ENCODE measurements at regions not wholly inside any gene's neighbourhood (a gene's known extent, or its start where the extent isn't known, plus 50 kb on each side); places are given as distances from the start of the nearest gene placed in this dataset.

GRCh38 chr11:23574149-23574548 lies 713.9 kb upstream of the CCDC179 start:
- no peaks in the 10 kb centered on the region for H3K4me1 Mint-ChIP-seq
- no peak overlapping the region for H3K4me3 Mint-ChIP-seq
- CTCF ChIA-PET = no interaction called here
- no peaks in the 10 kb centered on the region for H3K36me3 ChIP-seq (ENCODE audit: control insufficient read depth in 2 of 2, extremely low read depth in 1 of 2, insufficient read depth in 1 of 2, low read length in 1 of 2)
- H3K27me3 ChIP-seq (replicated peaks in 1 of 2; ENCODE audit: control insufficient read depth in 2 of 2, extremely low read depth in 1 of 2, insufficient read depth in 2 of 2, low read length in 1 of 2) = no peaks in the 10 kb centered on the region
- no peaks in the 10 kb centered on the region for H3K4me1 ChIP-seq (ENCODE audit: control insufficient read depth in 1 of 2, extremely low read depth in 1 of 2, insufficient read depth in 2 of 2, low read length in 2 of 2)
- POLR2A ChIA-PET = no interaction called here
- no peaks in the 10 kb centered on the region for H3K9me3 ChIP-seq
- no peak overlapping the region for H3K27ac ChIP-seq (ENCODE audit: low read length)
- ATAC-seq (replicated peaks in 1 of 4) (no peak), DNase-seq (no peak)
- H3K9me3 Mint-ChIP-seq = peaks cover 0 to 13% (median 7%) of the 10 kb centered on the region in 3 donors
- no peaks in the 10 kb centered on the region for H3K27me3 Mint-ChIP-seq
- H3K27ac Mint-ChIP-seq = no peak overlapping the region
- 80% methylated on average over 1 of the region's 3 CpGs for WGBS (ENCODE audit: insufficient coverage)
- H3K4me3 ChIP-seq (ENCODE audit: control insufficient read depth in 1 of 2, extremely low read depth in 1 of 2, low read length in 1 of 2) = no peak overlapping the region
- no peaks in the 10 kb centered on the region for H3K36me3 Mint-ChIP-seq

DNA sequence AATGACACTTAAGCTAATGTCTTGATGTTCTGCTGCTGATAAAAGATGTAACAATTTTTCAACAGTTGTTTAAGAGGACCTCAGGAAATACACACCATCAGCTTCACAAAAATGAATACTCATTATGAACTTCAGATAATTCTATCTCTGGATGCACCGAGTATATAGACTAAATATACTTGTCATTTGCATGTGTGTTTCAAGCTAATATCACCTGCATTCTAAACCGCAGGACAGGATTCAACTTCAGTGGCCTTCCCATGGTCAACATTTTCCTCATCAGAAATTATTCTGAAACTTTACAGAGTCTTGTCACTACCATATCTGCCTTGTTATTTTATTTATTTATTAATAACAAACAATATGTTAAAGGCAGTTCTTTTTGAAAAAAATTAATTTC lies 717.0 kb upstream of the CCDC179 start:
- Histone ChIP-seq H3K4me1 (ENCODE audit: control insufficient read depth in 1 of 2, extremely low read depth in 1 of 2, insufficient read depth in 2 of 2, low read length in 2 of 2) (no peaks in the 10 kb centered on the region), H3K9me3 (no peaks in the 10 kb centered on the region), H3K27me3 (replicated peaks in 1 of 2; ENCODE audit: control insufficient read depth in 2 of 2, extremely low read depth in 1 of 2, insufficient read depth in 2 of 2, low read length in 1 of 2) (no peaks in the 10 kb centered on the region), H3K36me3 (ENCODE audit: control insufficient read depth in 2 of 2, extremely low read depth in 1 of 2, insufficient read depth in 1 of 2, low read length in 1 of 2) (no peaks in the 10 kb centered on the region), H3K27ac (ENCODE audit: low read length) (no peak overlapping the region), H3K4me3 (ENCODE audit: control insufficient read depth in 1 of 2, extremely low read depth in 1 of 2, low read length in 1 of 2) (no peak overlapping the region)
- ATAC-seq (replicated peaks in 1 of 4) (no peak), DNase-seq (no peak)
- Mint-ChIP-seq H3K4me1 (no peaks in the 10 kb centered on the region), H3K36me3 (no peaks in the 10 kb centered on the region), H3K9me3 (peaks cover 3 to 12% (median 6%) of the 10 kb centered on the region in 3 donors), H3K27ac (no peak overlapping the region), H3K27me3 (no peaks in the 10 kb centered on the region), H3K4me3 (no peak overlapping the region)
- WGBS (ENCODE audit: insufficient coverage) = no CpG with 5 or more reads among the region's 2 CpGs
- CTCF ChIA-PET = no interaction called here
- POLR2A ChIA-PET = no interaction called here

DNA sequence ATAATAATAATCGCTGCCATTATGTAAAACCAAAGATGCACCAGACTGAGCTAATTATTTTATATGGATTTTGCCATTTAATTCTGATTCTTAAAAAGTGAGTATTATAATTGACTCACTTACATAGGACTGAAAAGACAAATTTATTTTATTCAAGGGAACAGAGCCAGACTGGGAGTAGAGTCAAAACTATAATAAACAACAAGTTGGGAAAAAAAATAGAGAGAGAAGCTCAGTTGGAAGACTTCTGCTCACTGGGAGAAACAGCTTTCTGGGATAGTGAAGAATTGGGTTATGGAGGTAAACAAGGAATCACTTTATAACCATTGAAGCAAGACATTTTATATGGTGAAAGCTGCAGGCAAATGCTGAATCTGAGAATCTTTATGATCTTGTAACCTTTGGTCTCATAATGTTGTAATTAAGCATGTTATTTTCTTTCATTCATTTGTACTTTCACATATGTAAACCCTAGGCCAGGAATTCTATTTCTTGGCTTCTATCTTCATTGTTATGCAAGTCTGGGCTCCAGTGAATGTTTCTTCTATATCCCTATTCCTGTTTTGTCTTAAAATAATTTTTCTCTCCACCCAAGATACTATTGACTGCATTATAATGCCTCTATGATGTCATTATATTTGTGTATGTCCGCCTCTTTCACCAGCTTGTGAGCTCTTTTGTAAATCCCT lies 725.3 kb upstream of the CCDC179 start:
- POLR2A ChIA-PET = no interaction called here
- Mint-ChIP-seq H3K36me3 (no peaks in the 10 kb centered on the region), H3K4me1 (no peaks in the 10 kb centered on the region), H3K9me3 (peaks cover 2 to 6% (median 6%) of the 10 kb centered on the region in 3 donors), H3K27me3 (no peaks in the 10 kb centered on the region), H3K27ac (no peak overlapping the region), H3K4me3 (no peak overlapping the region)
- Histone ChIP-seq H3K36me3 (ENCODE audit: control insufficient read depth in 2 of 2, extremely low read depth in 1 of 2, insufficient read depth in 1 of 2, low read length in 1 of 2) (no peaks in the 10 kb centered on the region), H3K9me3 (no peaks in the 10 kb centered on the region), H3K4me1 (ENCODE audit: control insufficient read depth in 1 of 2, extremely low read depth in 1 of 2, insufficient read depth in 2 of 2, low read length in 2 of 2) (no peaks in the 10 kb centered on the region), H3K4me3 (ENCODE audit: control insufficient read depth in 1 of 2, extremely low read depth in 1 of 2, low read length in 1 of 2) (no peak overlapping the region), H3K27me3 (replicated peaks in 1 of 2; ENCODE audit: control insufficient read depth in 2 of 2, extremely low read depth in 1 of 2, insufficient read depth in 2 of 2, low read length in 1 of 2) (no peaks in the 10 kb centered on the region), H3K27ac (ENCODE audit: low read length) (no peak overlapping the region)
- no CpG with 5 or more reads among the region's 2 CpGs for WGBS (ENCODE audit: insufficient coverage)
- no peak for DNase-seq
- ATAC-seq (replicated peaks in 1 of 4) = no peak
- CTCF ChIA-PET = interaction anchor here in 1 of 2 donors (0.6 kb wide), 1 partner anchor 115 kb away, joined by 3 read pairs; no protein-coding TSS in a partner anchor

DNA sequence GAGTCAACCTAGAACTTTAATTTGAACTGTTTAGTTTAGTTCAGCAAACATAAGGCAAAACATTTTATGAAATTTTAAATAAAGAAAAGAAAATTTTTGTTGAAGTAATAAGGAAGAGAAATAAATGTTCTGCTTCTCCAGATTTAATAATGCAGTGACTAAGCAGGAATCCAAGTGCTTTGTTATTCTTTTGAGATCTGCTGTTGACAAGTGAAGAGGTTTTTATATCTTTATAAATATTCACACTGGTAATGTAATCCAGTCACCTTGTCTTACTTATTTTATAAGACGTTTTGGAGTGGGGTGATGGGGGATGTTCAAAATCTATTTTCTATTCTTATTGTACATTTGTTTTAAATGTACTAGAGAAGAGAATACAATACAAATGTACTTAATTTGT lies 725.9 kb upstream of the CCDC179 start:
- H3K4me3 Mint-ChIP-seq = no peak overlapping the region
- Histone ChIP-seq H3K27me3 (replicated peaks in 1 of 2; ENCODE audit: control insufficient read depth in 2 of 2, extremely low read depth in 1 of 2, insufficient read depth in 2 of 2, low read length in 1 of 2) (no peaks in the 10 kb centered on the region), H3K27ac (ENCODE audit: low read length) (no peak overlapping the region), H3K9me3 (no peaks in the 10 kb centered on the region), H3K36me3 (ENCODE audit: control insufficient read depth in 2 of 2, extremely low read depth in 1 of 2, insufficient read depth in 1 of 2, low read length in 1 of 2) (no peaks in the 10 kb centered on the region), H3K4me1 (ENCODE audit: control insufficient read depth in 1 of 2, extremely low read depth in 1 of 2, insufficient read depth in 2 of 2, low read length in 2 of 2) (no peaks in the 10 kb centered on the region), H3K4me3 (ENCODE audit: control insufficient read depth in 1 of 2, extremely low read depth in 1 of 2, low read length in 1 of 2) (no peak overlapping the region)
- no peaks in the 10 kb centered on the region for H3K4me1 Mint-ChIP-seq
- ATAC-seq (replicated peaks in 1 of 4) (no peak), DNase-seq (no peak)
- no peak overlapping the region for H3K27ac Mint-ChIP-seq
- ChIA-PET POLR2A (no interaction called here), CTCF (no interaction called here)
- H3K9me3 Mint-ChIP-seq = peaks cover 2 to 9% (median 6%) of the 10 kb centered on the region in 3 donors
- no peaks in the 10 kb centered on the region for H3K36me3 Mint-ChIP-seq
- H3K27me3 Mint-ChIP-seq = no peaks in the 10 kb centered on the region
- WGBS (ENCODE audit: insufficient coverage) = no CpG with 5 or more reads among the region's 1 CpG

DNA sequence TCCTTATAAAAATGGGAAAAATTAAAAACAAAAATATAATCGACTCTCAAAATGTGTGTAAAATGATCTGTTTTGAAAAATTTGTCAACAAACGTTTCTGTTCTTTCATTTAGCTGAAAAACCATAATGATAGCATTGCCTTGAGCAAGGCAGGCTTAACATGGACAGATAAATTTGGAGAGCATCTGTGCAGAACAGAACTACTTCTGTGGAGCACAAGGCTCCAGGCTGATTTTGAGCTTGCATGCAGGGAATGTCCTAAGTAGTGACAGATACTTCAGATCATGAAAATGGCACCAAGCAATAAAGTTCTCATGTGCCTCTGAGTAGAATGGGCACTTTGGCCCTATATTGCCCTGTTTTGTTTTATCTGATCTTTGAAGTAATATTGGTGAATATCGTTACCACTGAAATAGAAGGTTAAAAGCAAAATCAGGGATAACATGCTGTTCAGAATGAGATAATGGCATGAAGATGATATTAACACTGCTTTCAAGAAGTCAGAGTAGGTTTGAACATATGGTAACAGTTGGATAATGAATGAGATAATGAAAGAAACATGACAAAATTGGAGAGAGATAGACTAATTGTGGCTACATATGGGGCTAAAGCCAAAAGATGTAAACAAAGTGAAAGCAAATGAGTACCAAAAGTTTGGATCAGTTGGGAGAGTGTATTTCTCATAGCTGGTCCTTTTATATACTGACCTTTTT lies 730.5 kb upstream of the CCDC179 start:
- Histone ChIP-seq H3K27ac (ENCODE audit: low read length) (no peak overlapping the region), H3K4me1 (ENCODE audit: control insufficient read depth in 1 of 2, extremely low read depth in 1 of 2, insufficient read depth in 2 of 2, low read length in 2 of 2) (no peaks in the 10 kb centered on the region), H3K9me3 (no peaks in the 10 kb centered on the region), H3K4me3 (ENCODE audit: control insufficient read depth in 1 of 2, extremely low read depth in 1 of 2, low read length in 1 of 2) (no peak overlapping the region), H3K36me3 (ENCODE audit: control insufficient read depth in 2 of 2, extremely low read depth in 1 of 2, insufficient read depth in 1 of 2, low read length in 1 of 2) (no peaks in the 10 kb centered on the region), H3K27me3 (replicated peaks in 1 of 2; ENCODE audit: control insufficient read depth in 2 of 2, extremely low read depth in 1 of 2, insufficient read depth in 2 of 2, low read length in 1 of 2) (no peaks in the 10 kb centered on the region)
- Mint-ChIP-seq H3K27me3 (no peaks in the 10 kb centered on the region), H3K4me3 (no peak overlapping the region), H3K9me3 (peaks cover 6 to 28% (median 9%) of the 10 kb centered on the region in 3 donors), H3K4me1 (no peaks in the 10 kb centered on the region), H3K36me3 (no peaks in the 10 kb centered on the region), H3K27ac (no peak overlapping the region)
- no peak for ATAC-seq (replicated peaks in 1 of 4)
- DNase-seq = no peak
- POLR2A ChIA-PET = no interaction called here
- CTCF ChIA-PET = no interaction called here
- 61% methylated on average over 2 of the region's 3 CpGs for WGBS (ENCODE audit: insufficient coverage)

- Histone ChIP-seq H3K4me1 (ENCODE audit: control insufficient read depth in 1 of 2, extremely low read depth in 1 of 2, insufficient read depth in 2 of 2, low read length in 2 of 2) (no peaks in the 10 kb centered on the region), H3K27me3 (replicated peaks in 1 of 2; ENCODE audit: control insufficient read depth in 2 of 2, extremely low read depth in 1 of 2, insufficient read depth in 2 of 2, low read length in 1 of 2) (no peaks in the 10 kb centered on the region), H3K36me3 (ENCODE audit: control insufficient read depth in 2 of 2, extremely low read depth in 1 of 2, insufficient read depth in 1 of 2, low read length in 1 of 2) (no peaks in the 10 kb centered on the region), H3K4me3 (ENCODE audit: control insufficient read depth in 1 of 2, extremely low read depth in 1 of 2, low read length in 1 of 2) (no peak overlapping the region), H3K9me3 (no peaks in the 10 kb centered on the region), H3K27ac (ENCODE audit: low read length) (no peak overlapping the region)
- peaks cover 14 to 31% (median 23%) of the 10 kb centered on the region in 3 donors for H3K9me3 Mint-ChIP-seq
- CTCF ChIA-PET = no interaction called here
- no peaks in the 10 kb centered on the region for H3K4me1 Mint-ChIP-seq
- POLR2A ChIA-PET = no interaction called here
- no peak overlapping the region for H3K27ac Mint-ChIP-seq
- H3K36me3 Mint-ChIP-seq = no peaks in the 10 kb centered on the region
- WGBS (ENCODE audit: insufficient coverage) = 40% methylated on average over 1 of the region's 3 CpGs
- ATAC-seq (replicated peaks in 1 of 4) (no peak), DNase-seq (no peak)
- H3K4me3 Mint-ChIP-seq = no peak overlapping the region
- H3K27me3 Mint-ChIP-seq = no peaks in the 10 kb centered on the region
Observed at GRCh38 chr11:23594755-23595154, 734.5 kb upstream of the CCDC179 start.
